Activated naive CD4-positive, alpha-beta T cell treated with anti-CD3 and anti-CD28 coated beads for 36 hours (primary cell): ENCODE measurements at regions not wholly inside any gene's neighbourhood (a gene's known extent, or its start where the extent isn't known, plus 50 kb on each side); places are given as distances from the start of the nearest gene placed in this dataset.
"Not testable (repeated sequence)": the region's sequence is repeated elsewhere in the genome, so short reads cannot be mapped to it uniquely, and the experiment has no call there.

Source experiments
- CTCF ChIA-PET: fragments of 350-600 bp; sonication (Branson Sonifier 250); formaldehyde crosslinking; loops from one replicate; lab custom pipeline; 2021; ENCODE audit warnings: antibody characterized with exemption; lab: Charles Lee
- DNase-seq: peaks from one replicate; pipeline ENCODE4 v3.0.0-alpha.2; 2020
- H3K27ac Mint-ChIP-seq: one replicate; pipeline ENCODE4 v1.8.0; 2021; ENCODE audit warnings: mild to moderate bottlenecking, mixed read lengths
- H3K27me3 Mint-ChIP-seq: one replicate; pipeline ENCODE4 v1.8.0; 2021; ENCODE audit warnings: low read depth, mixed read lengths
- H3K36me3 Mint-ChIP-seq: one replicate; pipeline ENCODE4 v1.8.0; 2021; ENCODE audit warnings: low read depth, mixed read lengths
- H3K4me1 Mint-ChIP-seq: one replicate; pipeline ENCODE4 v1.8.0; 2021; ENCODE audit warnings: low read depth, mixed read lengths
- H3K4me3 Mint-ChIP-seq: one replicate; pipeline ENCODE4 v1.8.0; 2021; ENCODE audit warnings: mild to moderate bottlenecking, moderate library complexity, mixed read lengths
- H3K9me3 Mint-ChIP-seq: one replicate; pipeline ENCODE4 v1.8.0; 2021; ENCODE audit warnings: mixed read lengths
- intact Hi-C: fragments of 100-400 bp; cut with micrococcal nuclease; formaldehyde crosslinking; loops from one replicate; pipeline ENCODE4 v1.15.1; 2023

DNA sequence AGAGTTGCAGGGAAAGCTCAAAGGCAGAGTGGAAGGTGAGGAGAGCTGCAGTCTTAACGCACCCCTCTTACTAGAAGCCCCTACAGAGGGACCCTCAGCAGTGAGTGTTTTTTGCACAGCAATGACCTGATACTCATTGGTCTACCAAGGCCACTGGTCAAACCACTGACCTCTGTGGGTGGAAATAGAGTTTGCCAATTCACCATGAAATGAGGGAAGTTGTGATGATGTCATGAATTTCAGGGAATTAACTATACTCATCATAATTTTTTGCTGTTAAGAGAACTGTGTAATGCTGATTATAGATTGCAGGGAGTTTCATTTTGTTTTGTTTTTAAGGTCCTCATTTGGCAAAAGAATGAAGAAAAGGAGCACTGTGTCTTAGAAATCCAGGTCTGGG is 101.7 kb upstream of the SMAD3 start:
- Mint-ChIP-seq H3K36me3 (no peaks in the 10 kb centered on the region), H3K9me3 (no peaks in the 10 kb centered on the region), H3K4me1 (no peaks in the 10 kb centered on the region), H3K4me3 (no peak overlapping the region), H3K27ac (no peak overlapping the region), H3K27me3 (no peaks in the 10 kb centered on the region)
- DNase-seq = no peak
- intact Hi-C loops = no loop called here
- CTCF ChIA-PET = interaction anchor here (0.8 kb wide), 1 partner anchor 30 kb away, joined by 3 read pairs; no protein-coding TSS in a partner anchor

DNA sequence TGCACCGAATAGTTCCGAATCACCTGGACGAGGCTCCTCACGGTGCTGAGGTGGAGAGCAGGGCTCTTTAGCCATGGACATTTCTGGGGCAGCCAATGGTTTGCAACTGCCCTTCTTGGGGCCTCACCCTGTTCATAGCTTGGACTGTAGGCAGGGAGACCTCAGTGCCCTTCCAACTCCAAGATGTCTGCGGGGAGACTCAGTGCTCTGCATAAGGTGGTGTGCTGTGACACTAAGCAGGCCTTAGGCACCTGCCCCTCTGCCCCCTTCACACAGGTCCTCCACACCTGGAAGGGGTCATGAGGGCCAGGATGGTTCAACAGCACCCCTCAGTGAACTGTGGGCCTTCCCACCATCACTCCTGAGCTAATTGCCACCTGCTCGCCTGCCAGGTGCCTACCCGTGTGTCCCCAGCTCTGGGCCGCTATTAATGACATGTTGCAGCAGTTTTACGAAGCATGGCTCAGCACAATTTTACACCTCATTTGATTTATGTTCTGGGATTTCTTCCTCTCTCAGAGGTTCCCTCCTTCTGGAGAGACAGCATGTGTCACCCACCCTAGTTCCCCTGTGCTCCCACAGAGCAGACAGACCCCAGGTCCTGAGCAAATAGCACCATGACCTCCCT is 101.2 kb upstream of the SMAD3 start:
- H3K36me3 Mint-ChIP-seq = no peaks in the 10 kb centered on the region
- H3K27ac Mint-ChIP-seq = no peak overlapping the region
- DNase-seq = no peak
- H3K9me3 Mint-ChIP-seq = no peaks in the 10 kb centered on the region
- intact Hi-C loops = no loop called here
- H3K4me1 Mint-ChIP-seq = no peaks in the 10 kb centered on the region
- no peak overlapping the region for H3K4me3 Mint-ChIP-seq
- H3K27me3 Mint-ChIP-seq = no peaks in the 10 kb centered on the region
- CTCF ChIA-PET = interaction anchor here (0.8 to 1.4 kb wide), 2 partner anchors 11 to 29 kb away, joined by 3 read pairs; no protein-coding TSS in a partner anchor

DNA sequence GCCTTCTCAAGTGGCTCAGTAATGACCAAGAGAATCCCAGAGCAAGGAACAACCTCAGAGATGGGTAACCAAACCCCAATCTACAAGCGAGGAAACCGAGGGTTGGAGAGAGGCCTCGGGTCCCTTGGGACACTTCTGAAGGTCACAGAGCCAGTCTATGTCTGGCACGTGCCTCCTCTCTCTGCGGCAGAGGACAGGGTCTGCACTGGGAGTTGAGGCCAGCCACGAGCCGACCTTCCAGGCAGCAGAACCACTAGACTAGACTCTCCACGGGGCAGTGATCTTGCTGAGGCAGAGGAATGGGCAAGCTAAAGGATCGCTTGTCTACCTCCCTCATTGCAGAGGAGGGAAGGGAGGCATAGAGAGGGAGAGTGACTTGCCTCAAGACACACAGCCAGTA is 100.6 kb upstream of the SMAD3 start:
- Mint-ChIP-seq H3K27ac (no peak overlapping the region), H3K36me3 (no peaks in the 10 kb centered on the region), H3K27me3 (no peaks in the 10 kb centered on the region), H3K4me3 (no peak overlapping the region), H3K4me1 (no peaks in the 10 kb centered on the region), H3K9me3 (no peaks in the 10 kb centered on the region)
- DNase-seq = no peak
- intact Hi-C loops = no loop called here
- CTCF ChIA-PET = interaction anchor here (1.4 kb wide), 1 partner anchor 11 kb away, joined by 3 read pairs; no protein-coding TSS in a partner anchor

DNA sequence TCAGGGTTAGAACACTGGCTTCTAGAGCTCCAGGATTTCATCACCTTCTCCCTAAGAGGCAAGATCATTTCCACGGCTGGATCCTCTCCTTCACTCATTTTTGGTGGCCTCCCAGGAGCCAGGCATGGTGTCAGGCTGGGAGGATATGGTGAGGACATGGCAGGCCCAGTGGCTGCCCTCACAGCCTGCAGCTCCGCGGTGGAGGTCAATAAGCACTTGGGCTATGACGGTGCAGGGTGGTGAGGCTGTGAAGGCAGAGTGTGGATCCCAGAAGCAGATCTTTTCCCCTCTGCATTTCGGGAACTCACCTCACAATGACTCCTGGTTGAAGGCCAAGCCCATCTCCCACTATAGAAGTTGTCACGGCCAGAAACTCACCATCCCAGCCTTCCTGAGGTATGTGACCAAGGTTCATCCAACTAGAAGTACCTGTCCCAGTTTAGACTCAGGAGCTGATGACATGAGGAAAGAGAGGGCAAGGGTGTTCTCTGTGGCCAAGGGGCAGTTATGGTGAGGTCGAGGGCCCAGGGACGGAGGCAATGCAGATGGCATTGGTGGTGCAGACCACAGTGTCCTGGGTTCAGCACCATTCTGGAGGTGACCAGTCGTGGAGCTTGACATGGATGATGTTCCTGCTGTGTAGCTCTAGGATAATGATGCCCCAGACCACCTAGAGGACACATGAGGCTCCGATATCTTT is 100.1 kb upstream of the SMAD3 start:
- Mint-ChIP-seq H3K9me3 (no peaks in the 10 kb centered on the region), H3K36me3 (no peaks in the 10 kb centered on the region), H3K4me1 (no peaks in the 10 kb centered on the region), H3K27ac (no peak overlapping the region), H3K27me3 (no peaks in the 10 kb centered on the region), H3K4me3 (no peak overlapping the region)
- intact Hi-C loops = no loop called here
- no peak for DNase-seq
- CTCF ChIA-PET = interaction anchor here (0.5 to 1.4 kb wide), 2 partner anchors 12 to 397 kb away, joined by 3 read pairs; no protein-coding TSS in a partner anchor

DNA sequence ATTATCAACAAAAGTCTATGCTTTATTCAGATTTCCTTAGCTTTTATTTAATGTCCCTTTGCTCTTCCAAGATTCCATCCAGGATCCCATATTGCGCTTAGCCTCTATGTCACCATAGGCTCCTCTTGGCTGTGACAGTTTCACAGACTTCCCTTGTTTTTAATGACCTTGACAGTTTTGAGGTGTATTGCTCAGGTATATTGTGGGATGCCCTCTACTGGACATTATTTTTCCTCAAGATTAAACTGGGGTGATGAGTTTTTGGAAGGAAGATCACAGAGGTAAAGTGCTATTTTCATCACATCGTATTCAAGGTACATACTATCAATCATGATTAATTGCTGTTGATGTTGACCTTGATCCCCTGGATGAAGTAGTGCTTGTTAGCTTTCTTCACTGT is 99.1 kb upstream of the SMAD3 start:
- Mint-ChIP-seq H3K4me3 (no peak overlapping the region), H3K27me3 (no peaks in the 10 kb centered on the region), H3K36me3 (no peaks in the 10 kb centered on the region), H3K4me1 (no peaks in the 10 kb centered on the region), H3K27ac (no peak overlapping the region), H3K9me3 (no peaks in the 10 kb centered on the region)
- intact Hi-C loops = no loop called here
- DNase-seq = no peak
- CTCF ChIA-PET = interaction anchor here (0.6 kb wide), 1 partner anchor 433 kb away, joined by 4 read pairs; no protein-coding TSS in a partner anchor

DNA sequence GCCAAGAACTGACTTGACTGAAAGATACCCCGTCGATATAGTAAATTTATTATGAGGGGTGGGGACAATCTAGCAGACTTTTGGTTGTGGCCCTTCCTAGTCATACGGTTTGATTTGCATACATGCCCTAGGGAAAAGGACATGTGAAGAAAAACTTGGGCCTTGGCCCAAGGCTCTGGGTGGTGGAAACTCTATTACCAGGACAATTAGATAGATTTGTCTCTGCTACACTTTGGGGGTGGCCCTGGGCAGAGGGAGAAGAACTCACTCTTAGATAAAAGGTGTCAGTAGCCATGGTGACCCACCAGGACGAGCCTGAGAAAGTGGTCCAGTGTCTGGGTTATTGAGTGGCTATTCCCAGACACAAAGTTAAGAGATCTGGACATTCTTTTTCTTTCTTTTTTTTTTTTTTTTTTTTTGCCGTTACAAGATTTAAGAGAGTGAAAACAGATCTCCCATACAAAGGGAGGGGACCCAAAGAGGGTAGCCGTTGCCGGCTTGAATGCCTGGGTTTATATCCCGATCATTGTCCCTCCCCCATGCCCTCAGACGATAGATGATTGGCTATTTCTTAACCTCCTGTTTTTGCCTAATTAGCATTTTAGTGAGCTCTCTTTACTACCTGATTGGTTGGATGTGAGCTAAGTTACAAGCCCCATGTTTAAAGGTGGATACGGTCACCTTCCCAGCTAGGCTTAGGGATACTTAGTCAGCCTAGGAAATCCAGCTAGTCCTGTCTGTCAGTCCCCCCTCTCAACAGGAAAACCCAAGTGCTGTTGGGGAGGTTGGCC is 96.4 kb upstream of the SMAD3 start:
- intact Hi-C loops = no loop called here
- Mint-ChIP-seq H3K4me3 (no peak overlapping the region), H3K9me3 (no peaks in the 10 kb centered on the region), H3K27ac (no peak overlapping the region), H3K27me3 (no peaks in the 10 kb centered on the region), H3K4me1 (no peaks in the 10 kb centered on the region), H3K36me3 (no peaks in the 10 kb centered on the region)
- no peak for DNase-seq
- CTCF ChIA-PET = interaction anchor here (0.6 to 1.2 kb wide), 3 partner anchors 11 to 285 kb away, joined by 4 read pairs; no protein-coding TSS in a partner anchor

DNA sequence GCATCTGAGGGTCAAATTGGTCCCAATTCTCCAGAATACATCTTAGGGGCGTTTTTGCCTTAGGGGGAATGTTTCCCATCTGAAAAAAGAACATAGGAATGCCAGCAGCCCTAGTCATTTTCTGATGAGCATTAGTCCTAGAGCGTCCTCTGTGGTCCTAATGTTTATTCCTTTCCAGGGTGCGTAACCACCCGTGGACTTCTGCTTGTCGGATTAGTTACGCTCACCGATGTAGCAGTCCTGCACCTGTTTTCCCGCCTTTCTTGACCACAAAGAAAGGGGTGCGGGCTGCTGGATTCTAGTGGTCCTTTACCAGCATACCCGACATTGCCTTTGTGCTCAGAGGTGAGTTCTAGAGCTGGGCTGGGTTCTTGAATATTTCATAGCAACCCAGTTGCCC is 91.3 kb upstream of the SMAD3 start:
- H3K4me3 Mint-ChIP-seq, H3K9me3 Mint-ChIP-seq, H3K27ac Mint-ChIP-seq, H3K36me3 Mint-ChIP-seq, CTCF ChIA-PET, intact Hi-C loops, H3K27me3 Mint-ChIP-seq, DNase-seq, H3K4me1 Mint-ChIP-seq: not testable (repeated sequence)

DNA sequence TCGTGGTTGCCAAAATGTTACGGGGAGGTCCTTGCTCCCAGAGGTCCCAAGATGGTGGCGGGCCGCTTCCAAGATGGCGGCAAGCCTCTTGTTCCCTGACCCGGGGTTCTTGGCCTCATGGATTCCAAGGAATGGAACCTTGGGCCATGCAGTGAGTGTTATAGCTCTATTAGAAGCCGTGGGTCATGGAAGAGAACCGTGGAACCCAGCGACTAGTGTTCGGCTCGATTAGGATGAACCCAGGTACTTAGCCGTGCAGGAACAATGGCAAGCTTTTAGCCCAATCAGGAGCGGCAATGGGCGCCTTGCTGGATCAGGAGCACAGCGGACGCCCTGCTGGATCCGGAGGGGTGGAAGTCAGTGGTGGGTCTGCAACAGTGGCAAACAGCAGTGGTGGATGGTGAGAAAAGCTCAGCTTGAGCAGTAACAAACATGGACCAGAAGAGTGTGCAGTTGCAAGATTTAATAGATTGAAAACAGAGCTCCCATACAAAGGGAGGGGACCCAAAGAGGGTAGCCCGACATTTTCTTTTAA is 89.2 kb upstream of the SMAD3 start:
- H3K27me3 Mint-ChIP-seq, H3K4me3 Mint-ChIP-seq, H3K9me3 Mint-ChIP-seq, H3K36me3 Mint-ChIP-seq, DNase-seq, H3K27ac Mint-ChIP-seq, H3K4me1 Mint-ChIP-seq, intact Hi-C loops: not testable (repeated sequence)
- CTCF ChIA-PET = interaction anchor here (0.6 to 0.8 kb wide), 2 partner anchors 25 to 41 kb away, joined by 4 read pairs; no protein-coding TSS in a partner anchor

DNA sequence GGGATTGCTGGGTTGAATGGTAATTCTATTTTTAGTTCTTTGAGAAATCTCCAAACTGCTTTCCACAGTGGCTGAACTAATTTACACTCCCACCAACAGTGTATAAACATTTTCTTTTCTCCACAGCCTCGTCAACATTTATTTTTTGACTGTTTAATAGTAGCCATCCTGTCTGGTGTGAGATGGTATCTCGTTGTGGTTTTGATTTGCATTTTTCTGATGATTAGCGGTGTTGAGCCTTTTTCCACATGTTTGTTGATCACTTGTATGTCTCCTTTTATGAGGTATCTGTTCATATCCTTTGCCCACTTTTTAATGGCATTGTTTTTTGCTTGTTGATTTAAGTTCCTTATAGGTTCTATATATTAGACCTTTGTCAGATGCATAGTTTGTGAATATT is 85.1 kb upstream of the SMAD3 start:
- H3K27me3 Mint-ChIP-seq, H3K36me3 Mint-ChIP-seq, H3K4me3 Mint-ChIP-seq, intact Hi-C loops, H3K9me3 Mint-ChIP-seq, H3K4me1 Mint-ChIP-seq, H3K27ac Mint-ChIP-seq, DNase-seq: not testable (repeated sequence)
- CTCF ChIA-PET = interaction anchor here (0.6 kb wide), 1 partner anchor 12 kb away, joined by 4 read pairs; no protein-coding TSS in a partner anchor

DNA sequence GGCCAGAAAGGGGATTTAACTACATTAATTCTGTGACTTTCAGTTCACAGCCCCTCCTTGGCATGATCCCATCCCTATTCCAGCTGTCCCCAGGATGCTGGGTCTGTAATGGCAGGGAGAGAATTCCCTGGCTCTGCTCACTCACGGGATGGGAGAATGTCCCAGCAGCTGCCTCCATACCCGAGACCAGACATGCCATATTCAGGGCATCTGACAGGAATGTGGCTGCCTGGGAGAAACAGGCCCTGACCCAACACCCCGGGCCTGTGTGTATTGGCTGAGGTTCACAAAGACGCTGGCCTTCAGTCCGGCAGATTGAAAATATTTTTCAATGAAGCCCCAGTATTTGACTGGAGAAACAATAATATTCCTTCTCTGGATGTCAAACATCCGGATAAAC is 83.6 kb upstream of the SMAD3 start:
- CTCF ChIA-PET = no interaction called here
- intact Hi-C loops = no loop called here
- no peak overlapping the region for H3K4me3 Mint-ChIP-seq

DNA sequence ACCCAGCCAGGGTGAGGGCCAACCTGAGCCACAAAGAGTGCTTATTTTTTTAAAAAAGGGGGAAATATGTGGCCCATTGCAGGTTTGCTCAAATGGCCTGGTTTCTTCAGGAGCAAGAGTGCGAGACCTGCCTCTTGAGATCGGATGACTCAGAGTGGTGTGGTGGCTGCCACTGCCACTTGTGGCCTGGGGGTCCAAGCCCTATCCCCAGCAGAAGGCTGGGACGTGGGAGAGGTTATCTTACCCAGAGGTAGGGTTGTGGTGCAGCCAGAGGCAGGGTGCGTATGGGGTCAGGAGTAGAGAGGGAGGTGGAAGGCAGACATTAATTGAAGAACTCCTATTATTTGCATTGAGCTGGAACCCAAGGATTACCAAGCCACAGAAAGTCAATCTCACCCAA is 83.2 kb upstream of the SMAD3 start:
- H3K4me1 Mint-ChIP-seq = no peaks in the 10 kb centered on the region
- H3K27me3 Mint-ChIP-seq = no peaks in the 10 kb centered on the region
- CTCF ChIA-PET = no interaction called here
- H3K4me3 Mint-ChIP-seq = no peak overlapping the region
- H3K27ac Mint-ChIP-seq = no peak overlapping the region
- intact Hi-C loops = no loop called here
- no peak for DNase-seq
- H3K9me3 Mint-ChIP-seq = no peaks in the 10 kb centered on the region
- no peaks in the 10 kb centered on the region for H3K36me3 Mint-ChIP-seq

More for the DNA sequence above, 83.6 kb upstream of the SMAD3 start:
- Mint-ChIP-seq H3K27ac (no peak overlapping the region), H3K36me3 (no peaks in the 10 kb centered on the region), H3K4me1 (no peaks in the 10 kb centered on the region), H3K27me3 (no peaks in the 10 kb centered on the region), H3K9me3 (no peaks in the 10 kb centered on the region)
- no peak for DNase-seq

DNA sequence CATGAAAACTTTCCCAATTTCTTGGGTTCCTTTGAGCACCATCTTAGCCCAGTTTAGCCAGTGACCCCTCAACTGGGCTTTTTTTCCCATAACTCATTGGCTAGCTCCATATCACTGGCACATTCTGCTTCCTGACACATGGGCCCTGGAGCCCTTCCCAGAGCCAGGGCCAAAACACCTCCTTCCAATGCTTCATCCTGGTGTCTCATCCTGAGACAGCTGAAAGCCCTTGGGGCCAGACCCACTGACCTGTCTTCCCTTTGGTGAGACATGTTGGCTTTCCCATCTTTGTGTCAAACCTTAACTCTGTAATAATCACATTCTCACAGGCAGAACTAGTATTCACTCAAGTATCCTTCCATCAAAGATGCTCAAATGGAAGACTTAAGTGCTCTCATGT is 82.6 kb upstream of the SMAD3 start:
- no peak overlapping the region for H3K27ac Mint-ChIP-seq
- H3K36me3 Mint-ChIP-seq = no peaks in the 10 kb centered on the region
- no peak overlapping the region for H3K4me3 Mint-ChIP-seq
- no peaks in the 10 kb centered on the region for H3K27me3 Mint-ChIP-seq
- DNase-seq = no peak
- intact Hi-C loops = no loop called here
- no peaks in the 10 kb centered on the region for H3K4me1 Mint-ChIP-seq
- no peaks in the 10 kb centered on the region for H3K9me3 Mint-ChIP-seq
- CTCF ChIA-PET = no interaction called here
